Neural cell (in vitro differentiated cells): ENCODE measurements at regions not wholly inside any gene's neighbourhood (a gene's known extent, or its start where the extent isn't known, plus 50 kb on each side); places are given as distances from the start of the nearest gene placed in this dataset.

Source experiments
- H2AFZ ChIP-seq: fragments of 200-600, 300-800 bp; sonication (generic), shearing (Covaris generic); 2 replicates; pipeline ENCODE4 v1.6.0; 2014; ENCODE audit warnings: low read depth, mild to moderate bottlenecking, antibody characterized with exemption, low read length, moderate library complexity
- H3F3A ChIP-seq: fragments of 200-600 bp; shearing (Covaris generic); 2 replicates; pipeline ENCODE4 v1.6.1; 2016; ENCODE audit warnings: mild to moderate bottlenecking, moderate library complexity, mixed read lengths, antibody characterized with exemption, low read length; ENCODE audit not compliant: insufficient read depth, poor library complexity, severe bottlenecking
- H3K27ac ChIP-seq: fragments of 200-600, 300-800 bp; sonication (generic), shearing (Covaris generic); 2 replicates; pipeline ENCODE4 v1.5.1; 2014; ENCODE audit warnings: mild to moderate bottlenecking, low read length, moderate library complexity
- H3K27me3 ChIP-seq: fragments of 300-800, 200-600 bp; sonication (generic), shearing (Covaris generic); 2 replicates; pipeline ENCODE4 v1.6.0; 2014; ENCODE audit warnings: mild to moderate bottlenecking, low read depth, low read length, moderate library complexity; ENCODE audit not compliant: insufficient read depth
- H3K36me3 ChIP-seq: fragments of 300-800, 200-600 bp; sonication (generic), shearing (Covaris generic); 2 replicates; pipeline ENCODE4 v1.5.1; 2014; ENCODE audit warnings: mild to moderate bottlenecking, antibody characterized with exemption, low read length, moderate library complexity; ENCODE audit not compliant: insufficient read depth
- H3K4me2 ChIP-seq: fragments of 300-800, 200-600 bp; sonication (generic), shearing (Covaris generic); 2 replicates; pipeline ENCODE4 v1.6.0; 2014; ENCODE audit warnings: mild to moderate bottlenecking, low read length
- H3K4me3 ChIP-seq: fragments of 300-800, 200-600 bp; sonication (generic), shearing (Covaris generic); 2 replicates; pipeline ENCODE4 v1.5.1; 2014; ENCODE audit warnings: mild to moderate bottlenecking, low read length, moderate library complexity
- H3K79me2 ChIP-seq: fragments of 200-600 bp; shearing (Covaris generic); replicated peaks from 2 replicates; pipeline ENCODE4 v1.6.0; 2014; ENCODE audit warnings: mild to moderate bottlenecking, low read length, moderate library complexity; ENCODE audit not compliant: insufficient read depth
- H3K9ac ChIP-seq: fragments of 300-800, 200-600 bp; sonication (generic), shearing (Covaris generic); 2 replicates; pipeline ENCODE4 v1.6.1; 2016; ENCODE audit warnings: mild to moderate bottlenecking, low read length, mixed read lengths
- H3K9me2 ChIP-seq: fragments of 200-600 bp; shearing (Covaris generic); 2 replicates; pipeline ENCODE4 v1.6.1; 2016; ENCODE audit warnings: mild to moderate bottlenecking, low read length, mixed read lengths; ENCODE audit not compliant: insufficient read depth
- H3K9me3 ChIP-seq: fragments of 200-600, 300-800 bp; sonication (generic), shearing (Covaris generic); 2 replicates; pipeline ENCODE4 v1.6.1; 2016; ENCODE audit warnings: mild to moderate bottlenecking, mixed run types, low read length, moderate library complexity, mixed read lengths
- H4K20me1 ChIP-seq: fragments of 200-600 bp; shearing (Covaris generic); 2 replicates; pipeline ENCODE4 v1.6.1; 2016; ENCODE audit warnings: mild to moderate bottlenecking, mixed run types; ENCODE audit not compliant: insufficient read depth
- EP300 ChIP-seq: fragments of 450-650 bp; conservative IDR thresholded peaks from 2 replicates; pipeline ENCODE4 v1.6.1; 2014; ENCODE audit warnings: antibody characterized with exemption, mild to moderate bottlenecking, moderate library complexity; ENCODE audit not compliant: poor library complexity, severe bottlenecking
- EZH2 ChIP-seq: fragments of 200-600, 300-800 bp; shearing (Covaris generic), sonication (generic); IDR thresholded peaks from 2 replicates; pipeline ENCODE4 v1.6.1; 2014; ENCODE audit warnings: antibody characterized with exemption, low read length, borderline replicate concordance, mild to moderate bottlenecking; ENCODE audit not compliant: insufficient read depth, poor library complexity, severe bottlenecking
- MXI1 ChIP-seq: fragments of 450-650 bp; conservative IDR thresholded peaks from 2 replicates; pipeline ENCODE4 v1.6.1; 2014; ENCODE audit warnings: antibody characterized with exemption, mild to moderate bottlenecking; ENCODE audit not compliant: poor library complexity, severe bottlenecking
- POLR2AphosphoS5 ChIP-seq: IDR thresholded peaks from 2 replicates; pipeline ENCODE4 v1.6.1; 2012
- RAD21 ChIP-seq: fragments of 450-650 bp; conservative IDR thresholded peaks from 2 replicates; pipeline ENCODE4 v1.6.1; 2014; ENCODE audit warnings: antibody characterized with exemption, mild to moderate bottlenecking, moderate library complexity
- REST ChIP-seq: IDR thresholded peaks from 2 replicates; pipeline ENCODE4 v1.6.1; 2012; ENCODE audit warnings: borderline replicate concordance
- SMC3 ChIP-seq: fragments of 450-650 bp; conservative IDR thresholded peaks from 2 replicates; pipeline ENCODE4 v1.6.1; 2014; ENCODE audit warnings: antibody characterized with exemption, mild to moderate bottlenecking, moderate library complexity; ENCODE audit not compliant: poor library complexity
- TAF1 ChIP-seq: IDR thresholded peaks from 2 replicates; pipeline ENCODE4 v1.6.1; 2012; ENCODE audit warnings: low read depth
- TF ChIP-seq, protein P1 (sequence below): fragments of 450-650 bp; IDR thresholded peaks from 2 replicates; pipeline ENCODE4 v1.5.1; 2014; ENCODE audit warnings: antibody characterized with exemption, mild to moderate bottlenecking, moderate library complexity; ENCODE audit not compliant: poor library complexity, severe bottlenecking

- no peaks in the 10 kb centered on the region for H3K27me3 ChIP-seq
- no peak overlapping the region for H2AFZ ChIP-seq
- no peaks in the 10 kb centered on the region for H3K36me3 ChIP-seq
- H3K27ac ChIP-seq: no peak overlapping the region
- no peaks in the 10 kb centered on the region for H4K20me1 ChIP-seq
- H3K4me2 ChIP-seq: no peak overlapping the region
- TF ChIP-seq, protein P1, sequence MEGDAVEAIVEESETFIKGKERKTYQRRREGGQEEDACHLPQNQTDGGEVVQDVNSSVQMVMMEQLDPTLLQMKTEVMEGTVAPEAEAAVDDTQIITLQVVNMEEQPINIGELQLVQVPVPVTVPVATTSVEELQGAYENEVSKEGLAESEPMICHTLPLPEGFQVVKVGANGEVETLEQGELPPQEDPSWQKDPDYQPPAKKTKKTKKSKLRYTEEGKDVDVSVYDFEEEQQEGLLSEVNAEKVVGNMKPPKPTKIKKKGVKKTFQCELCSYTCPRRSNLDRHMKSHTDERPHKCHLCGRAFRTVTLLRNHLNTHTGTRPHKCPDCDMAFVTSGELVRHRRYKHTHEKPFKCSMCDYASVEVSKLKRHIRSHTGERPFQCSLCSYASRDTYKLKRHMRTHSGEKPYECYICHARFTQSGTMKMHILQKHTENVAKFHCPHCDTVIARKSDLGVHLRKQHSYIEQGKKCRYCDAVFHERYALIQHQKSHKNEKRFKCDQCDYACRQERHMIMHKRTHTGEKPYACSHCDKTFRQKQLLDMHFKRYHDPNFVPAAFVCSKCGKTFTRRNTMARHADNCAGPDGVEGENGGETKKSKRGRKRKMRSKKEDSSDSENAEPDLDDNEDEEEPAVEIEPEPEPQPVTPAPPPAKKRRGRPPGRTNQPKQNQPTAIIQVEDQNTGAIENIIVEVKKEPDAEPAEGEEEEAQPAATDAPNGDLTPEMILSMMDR: no peak
- TF ChIP-seq POLR2AphosphoS5: no peak
- TF ChIP-seq SMC3: no peak
- no peak for TF ChIP-seq RAD21
- TF ChIP-seq EP300: no peak
- TF ChIP-seq TAF1: no peak
- TF ChIP-seq REST: no peak
- no peak for TF ChIP-seq EZH2
- H3K4me3 ChIP-seq: no peak overlapping the region
- no peaks in the 10 kb centered on the region for H3K9me2 ChIP-seq
- no peaks in the 10 kb centered on the region for H3F3A ChIP-seq
- H3K79me2 ChIP-seq: no peaks in the 10 kb centered on the region
- H3K9ac ChIP-seq: no peak overlapping the region
- H3K9me3 ChIP-seq: no peaks in the 10 kb centered on the region
Observed at GRCh38 chr5:28450997-28451396, 1412.6 kb upstream of the CDH9 start.

DNA sequence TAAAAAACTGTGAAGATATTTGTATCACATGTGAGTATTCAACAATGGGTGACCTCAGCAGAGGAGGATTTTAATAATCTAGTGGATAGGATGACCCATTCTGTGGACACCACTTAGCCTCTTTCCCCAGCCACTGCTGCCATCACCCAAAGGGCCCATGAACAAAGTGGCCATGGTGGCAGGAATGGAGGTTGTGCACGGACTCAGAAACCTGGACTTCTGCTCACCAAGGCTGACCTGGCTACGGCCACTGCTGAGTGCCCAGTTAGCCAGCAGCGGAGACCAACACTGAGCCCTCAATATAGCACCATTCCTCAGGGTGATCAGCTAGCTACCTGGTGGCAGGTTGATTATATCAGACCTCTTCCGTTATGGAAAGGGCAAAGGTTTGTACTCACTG, 1410.4 kb upstream of the CDH9 start:
- no peaks in the 10 kb centered on the region for H3K79me2 ChIP-seq
- no peaks in the 10 kb centered on the region for H3K9me3 ChIP-seq
- H3K27ac ChIP-seq: no peak overlapping the region
- TF ChIP-seq REST (no peak), EP300 (no peak), TAF1 (no peak), POLR2AphosphoS5 (no peak), EZH2 (no peak), SMC3 (no peak), MXI1 (no peak), RAD21 (no peak)
- TF ChIP-seq, protein P1: no peak
- no peak overlapping the region for H3K4me2 ChIP-seq
- no peaks in the 10 kb centered on the region for H3K36me3 ChIP-seq
- no peak overlapping the region for H2AFZ ChIP-seq
- H3K27me3 ChIP-seq: no peaks in the 10 kb centered on the region
- H3K9ac ChIP-seq: no peak overlapping the region
- H4K20me1 ChIP-seq: no peaks in the 10 kb centered on the region
- no peaks in the 10 kb centered on the region for H3F3A ChIP-seq
- no peaks in the 10 kb centered on the region for H3K9me2 ChIP-seq
- H3K4me3 ChIP-seq: no peak overlapping the region
